Duodenal mucosa (tissue), 2 donors: ENCODE measurements at regions not wholly inside any gene's neighbourhood (a gene's known extent, or its start where the extent isn't known, plus 50 kb on each side); places are given as distances from the start of the nearest gene placed in this dataset.

Source experiments
- H3K27ac ChIP-seq: one replicate; pipeline ENCODE4 v1.7.0; 2013; ENCODE audit warnings: low read depth, low read length
- H3K27me3 ChIP-seq, 2 donors: one replicate each; pipeline ENCODE4 v1.7.0; 2013; ENCODE audit warnings: low read length in 2 of 2, control low read depth in 1 of 2; ENCODE audit not compliant: insufficient read depth in 2 of 2, control insufficient read depth in 1 of 2
- H3K36me3 ChIP-seq, 2 donors: one replicate each; pipeline ENCODE4 v1.7.0; 2013; ENCODE audit warnings: low read length in 2 of 2, control low read depth in 1 of 2; ENCODE audit not compliant: insufficient read depth in 2 of 2, control insufficient read depth in 1 of 2
- H3K4me1 ChIP-seq, 2 donors: one replicate each; pipeline ENCODE4 v1.7.0; 2013; ENCODE audit warnings: low read length in 2 of 2, control low read depth in 1 of 2; ENCODE audit not compliant: insufficient read depth in 2 of 2, control insufficient read depth in 1 of 2
- H3K4me3 ChIP-seq, 2 donors: one replicate each; pipeline ENCODE4 v1.7.0; 2013; ENCODE audit warnings: low read length in 2 of 2, low read depth in 1 of 2
- H3K9ac ChIP-seq, 2 donors: one replicate each; pipeline ENCODE4 v1.7.0; 2013; ENCODE audit warnings: low read length in 2 of 2, low read depth in 1 of 2
- H3K9me3 ChIP-seq, 2 donors: one replicate each; pipeline ENCODE4 v1.7.0; 2013; ENCODE audit warnings: low read length in 2 of 2, control low read depth in 1 of 2; ENCODE audit not compliant: control insufficient read depth in 1 of 2

GRCh38 chr2:22930781-22931180 is 454.2 kb upstream of the KLHL29 start:
- Histone ChIP-seq H3K36me3 (no peaks in the 10 kb centered on the region), H3K4me3 (no peak overlapping the region), H3K27ac (no peak overlapping the region), H3K9me3 (no peaks in the 10 kb centered on the region), H3K4me1 (peaks cover 4 to 15% of the 10 kb centered on the region in 2 donors), H3K27me3 (no peaks in the 10 kb centered on the region), H3K9ac (no peak overlapping the region)

- Histone ChIP-seq H3K27ac (no peak overlapping the region), H3K4me1 (peaks cover 4 to 15% of the 10 kb centered on the region in 2 donors), H3K4me3 (no peak overlapping the region), H3K36me3 (no peaks in the 10 kb centered on the region), H3K9ac (no peak overlapping the region), H3K9me3 (no peaks in the 10 kb centered on the region), H3K27me3 (no peaks in the 10 kb centered on the region)
Measured at GRCh38 chr2:22932288-22932687, 452.7 kb upstream of the KLHL29 start.

- no peak overlapping the region for H3K9ac ChIP-seq
- H3K36me3 ChIP-seq: no peaks in the 10 kb centered on the region
- no peaks in the 10 kb centered on the region for H3K9me3 ChIP-seq
- no peak overlapping the region for H3K4me3 ChIP-seq
- no peak overlapping the region for H3K27ac ChIP-seq
- H3K27me3 ChIP-seq: no peaks in the 10 kb centered on the region
- H3K4me1 ChIP-seq: peaks cover 4 to 15% of the 10 kb centered on the region in 2 donors
Measured at GRCh38 chr2:22934747-22935146, 450.2 kb upstream of the KLHL29 start.

DNA sequence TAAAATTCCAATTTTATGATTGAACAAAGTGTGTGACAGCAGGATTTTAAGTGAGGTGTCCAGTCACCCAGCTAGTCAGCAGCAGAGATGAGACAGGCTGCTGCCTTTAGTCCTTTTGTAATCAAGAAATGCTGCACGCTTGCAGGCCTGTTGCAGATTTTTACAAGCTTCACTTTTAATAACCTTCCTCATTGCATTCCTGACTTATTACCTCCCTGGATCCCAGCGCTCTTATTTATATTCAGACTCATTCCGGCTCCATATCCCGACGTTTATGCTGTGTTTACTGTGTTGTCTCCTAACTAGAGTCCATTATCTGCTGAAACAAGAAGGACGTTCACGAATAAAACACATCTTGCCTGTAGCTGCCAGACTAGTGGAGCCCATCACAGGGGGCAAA is 442.5 kb upstream of the KLHL29 start:
- Histone ChIP-seq H3K36me3 (no peaks in the 10 kb centered on the region), H3K4me1 (no peaks in the 10 kb centered on the region), H3K9me3 (no peaks in the 10 kb centered on the region), H3K27me3 (no peaks in the 10 kb centered on the region), H3K4me3 (no peak overlapping the region), H3K9ac (no peak overlapping the region), H3K27ac (no peak overlapping the region)

GRCh38 chr2:22944143-22944542 is 440.8 kb upstream of the KLHL29 start:
- no peak overlapping the region for H3K27ac ChIP-seq
- H3K4me1 ChIP-seq: no peaks in the 10 kb centered on the region
- no peak overlapping the region for H3K4me3 ChIP-seq

GRCh38 chr2:22946553-22946952 is 438.4 kb upstream of the KLHL29 start:
- no peak overlapping the region for H3K27ac ChIP-seq
- H3K36me3 ChIP-seq: no peaks in the 10 kb centered on the region
- no peak overlapping the region for H3K9ac ChIP-seq
- H3K4me1 ChIP-seq: no peaks in the 10 kb centered on the region
- no peak overlapping the region for H3K4me3 ChIP-seq
- H3K9me3 ChIP-seq: no peaks in the 10 kb centered on the region
- no peaks in the 10 kb centered on the region for H3K27me3 ChIP-seq

More at GRCh38 chr2:22944143-22944542, 440.8 kb upstream of the KLHL29 start:
- Histone ChIP-seq H3K9ac (no peak overlapping the region), H3K27me3 (no peaks in the 10 kb centered on the region), H3K36me3 (no peaks in the 10 kb centered on the region), H3K9me3 (no peaks in the 10 kb centered on the region)

DNA sequence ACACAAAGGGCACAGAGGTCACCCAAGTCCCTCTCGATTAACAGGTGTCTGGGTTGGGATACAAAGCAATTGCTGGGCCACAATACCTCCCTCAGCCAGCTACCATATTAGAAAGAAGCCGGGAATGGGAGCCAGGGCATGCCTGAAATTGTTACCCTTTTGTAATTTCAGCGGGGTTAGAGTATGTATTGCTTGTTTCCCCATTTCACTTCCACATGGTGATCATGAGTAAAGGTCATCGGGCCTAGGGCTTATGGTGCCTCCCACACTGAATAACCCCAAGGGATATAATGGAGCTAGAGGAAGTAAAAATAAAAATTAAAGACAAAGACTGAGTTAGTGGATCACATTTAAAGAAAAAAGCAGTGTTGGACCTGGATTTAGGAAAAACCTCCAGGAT is 437.2 kb upstream of the KLHL29 start:
- Histone ChIP-seq H3K9ac (no peak overlapping the region), H3K9me3 (no peaks in the 10 kb centered on the region), H3K4me3 (no peak overlapping the region), H3K36me3 (no peaks in the 10 kb centered on the region), H3K4me1 (no peaks in the 10 kb centered on the region), H3K27me3 (no peaks in the 10 kb centered on the region), H3K27ac (no peak overlapping the region)

DNA sequence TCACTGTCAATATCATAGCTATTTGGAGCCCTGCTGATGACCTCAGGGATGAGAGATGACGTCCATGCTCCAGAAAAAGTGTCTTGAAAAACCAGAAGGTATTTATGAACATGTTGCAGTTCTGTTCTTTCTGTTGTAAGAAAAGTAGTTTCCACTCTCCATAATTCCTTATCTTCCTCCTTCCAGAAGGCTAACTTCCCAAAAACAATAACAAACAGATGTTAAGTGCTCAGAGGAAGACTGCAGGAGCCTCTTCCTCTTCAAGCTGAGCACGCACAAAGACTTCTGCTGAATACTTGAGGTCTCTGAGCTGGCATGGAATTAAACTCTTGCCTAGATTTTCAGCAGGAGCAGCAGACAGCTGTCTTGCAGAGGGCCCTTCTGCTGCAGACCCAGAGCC is 434.5 kb upstream of the KLHL29 start:
- no peak overlapping the region for H3K9ac ChIP-seq
- no peaks in the 10 kb centered on the region for H3K36me3 ChIP-seq
- H3K4me1 ChIP-seq: no peaks in the 10 kb centered on the region
- H3K27me3 ChIP-seq: no peaks in the 10 kb centered on the region
- H3K27ac ChIP-seq: no peak overlapping the region
- no peaks in the 10 kb centered on the region for H3K9me3 ChIP-seq
- no peak overlapping the region for H3K4me3 ChIP-seq

GRCh38 chr2:22952656-22953225 is 432.2 kb upstream of the KLHL29 start:
- Histone ChIP-seq H3K9ac (no peak overlapping the region), H3K4me3 (no peak overlapping the region), H3K9me3 (no peaks in the 10 kb centered on the region), H3K4me1 (no peaks in the 10 kb centered on the region), H3K36me3 (no peaks in the 10 kb centered on the region), H3K27me3 (no peaks in the 10 kb centered on the region), H3K27ac (no peak overlapping the region)

DNA sequence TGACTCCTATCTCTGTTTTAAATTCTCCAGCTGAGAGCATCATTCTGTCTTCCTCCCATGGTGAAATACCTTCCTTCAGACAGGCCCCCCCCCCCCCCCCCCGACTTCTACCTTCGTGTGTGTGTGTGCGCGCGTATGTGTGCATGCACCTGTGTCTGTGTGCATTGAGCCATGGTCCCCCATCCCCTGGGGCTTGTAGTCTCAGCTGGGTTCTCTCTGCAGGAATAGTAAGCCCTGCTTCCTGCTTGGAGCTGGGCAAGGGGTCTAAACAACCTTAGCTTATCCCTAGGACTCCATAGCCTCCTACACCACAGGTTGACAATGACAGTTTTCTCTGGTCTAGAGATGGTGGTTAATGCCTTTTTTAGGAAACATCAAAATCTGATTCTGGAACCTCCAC is 427.5 kb upstream of the KLHL29 start:
- Histone ChIP-seq H3K27me3 (no peaks in the 10 kb centered on the region), H3K9me3 (no peaks in the 10 kb centered on the region), H3K4me1 (no peaks in the 10 kb centered on the region), H3K4me3 (no peak overlapping the region), H3K9ac (no peak overlapping the region), H3K27ac (no peak overlapping the region), H3K36me3 (no peaks in the 10 kb centered on the region)

DNA sequence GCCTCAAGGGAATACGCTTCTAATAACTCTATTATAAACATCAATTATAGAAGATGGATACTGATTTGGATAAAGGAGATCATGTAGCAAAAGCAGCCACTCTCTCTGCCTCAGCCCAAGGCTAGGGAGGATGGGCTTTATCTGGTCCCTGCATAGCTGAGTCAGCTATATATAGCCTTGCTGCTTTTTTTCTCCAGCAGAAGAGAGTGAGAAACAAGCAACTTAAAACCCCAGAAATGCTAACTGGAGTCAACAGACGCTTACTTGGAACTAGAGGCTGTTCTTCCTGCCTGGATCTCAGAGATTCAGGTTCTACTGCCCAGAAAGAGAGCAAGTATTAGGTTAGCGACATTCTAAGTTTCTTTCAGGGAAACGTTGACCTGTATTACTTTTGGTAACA is 426.7 kb upstream of the KLHL29 start:
- Histone ChIP-seq H3K4me3 (no peak overlapping the region), H3K27ac (no peak overlapping the region), H3K4me1 (no peaks in the 10 kb centered on the region), H3K36me3 (no peaks in the 10 kb centered on the region), H3K9me3 (no peaks in the 10 kb centered on the region), H3K9ac (no peak overlapping the region), H3K27me3 (no peaks in the 10 kb centered on the region)
